GM19438 (cell line): ENCODE measurements at regions not wholly inside any gene's neighbourhood (a gene's known extent, or its start where the extent isn't known, plus 50 kb on each side); places are given as distances from the start of the nearest gene placed in this dataset.
"Not testable (repeated sequence)": the region's sequence is repeated elsewhere in the genome, so short reads cannot be mapped to it uniquely, and the experiment has no call there.

ENCODE experiments used
- ATAC-seq: cut with Tn5 transposase; IDR thresholded peaks from one replicate; pipeline ENCODE4 v1.9.1; 2021; ENCODE audit warnings: low read depth; ENCODE audit not compliant: unreplicated experiment

DNA sequence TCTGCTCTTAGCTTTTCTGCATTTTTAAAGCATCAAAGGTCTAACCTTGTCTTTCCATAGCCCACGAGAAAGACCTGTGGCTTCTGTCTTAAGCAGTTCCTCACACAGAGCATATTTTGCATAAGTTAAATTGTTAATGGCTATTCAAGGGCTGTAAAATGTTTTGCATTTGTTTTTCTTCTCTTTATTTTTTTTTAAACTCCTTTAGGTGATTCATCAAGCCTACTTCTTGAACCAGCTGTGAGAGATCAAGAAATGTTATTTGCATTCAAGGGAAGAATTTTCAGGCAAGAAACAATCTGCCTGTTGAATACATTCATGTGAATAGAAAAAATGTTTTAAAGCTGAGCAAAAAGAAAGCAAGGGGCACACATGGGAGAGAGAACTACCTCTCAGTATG lies 423.8 kb upstream of the FRG1 start:
- ATAC-seq, result no peak

- ATAC-seq, result no peak
Observed at GRCh38 chr4:189519186-189519585, 421.5 kb upstream of the FRG1 start.

- no peak for ATAC-seq
Observed at GRCh38 chr4:189525304-189525703, 415.4 kb upstream of the FRG1 start.

GRCh38 chr4:189530848-189531247 lies 409.8 kb upstream of the FRG1 start:
- no peak for ATAC-seq

DNA sequence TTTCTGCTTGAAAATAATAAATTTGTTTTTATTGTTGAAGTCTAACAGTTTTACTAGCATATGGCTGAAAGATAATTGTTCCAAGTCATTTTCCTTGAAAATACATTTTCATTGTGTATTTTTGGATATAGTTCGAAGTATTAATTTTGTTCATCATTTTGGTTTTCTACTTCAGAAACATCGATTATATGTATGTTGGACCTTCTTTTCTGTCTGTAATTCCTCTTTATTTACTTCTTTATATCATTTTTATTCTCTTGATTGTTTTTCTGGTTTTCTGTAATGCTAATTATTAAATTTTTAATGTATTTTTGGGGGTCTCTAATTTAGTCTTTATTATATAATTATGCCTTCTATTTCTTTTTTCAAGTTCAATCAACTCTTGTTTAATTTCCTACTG lies 407.1 kb upstream of the FRG1 start:
- no peak for ATAC-seq

GRCh38 chr4:189547559-189547958 lies 393.1 kb upstream of the FRG1 start:
- no peak for ATAC-seq

- ATAC-seq, result no peak
Observed at GRCh38 chr4:189548484-189549125, 392.1 kb upstream of the FRG1 start.

DNA sequence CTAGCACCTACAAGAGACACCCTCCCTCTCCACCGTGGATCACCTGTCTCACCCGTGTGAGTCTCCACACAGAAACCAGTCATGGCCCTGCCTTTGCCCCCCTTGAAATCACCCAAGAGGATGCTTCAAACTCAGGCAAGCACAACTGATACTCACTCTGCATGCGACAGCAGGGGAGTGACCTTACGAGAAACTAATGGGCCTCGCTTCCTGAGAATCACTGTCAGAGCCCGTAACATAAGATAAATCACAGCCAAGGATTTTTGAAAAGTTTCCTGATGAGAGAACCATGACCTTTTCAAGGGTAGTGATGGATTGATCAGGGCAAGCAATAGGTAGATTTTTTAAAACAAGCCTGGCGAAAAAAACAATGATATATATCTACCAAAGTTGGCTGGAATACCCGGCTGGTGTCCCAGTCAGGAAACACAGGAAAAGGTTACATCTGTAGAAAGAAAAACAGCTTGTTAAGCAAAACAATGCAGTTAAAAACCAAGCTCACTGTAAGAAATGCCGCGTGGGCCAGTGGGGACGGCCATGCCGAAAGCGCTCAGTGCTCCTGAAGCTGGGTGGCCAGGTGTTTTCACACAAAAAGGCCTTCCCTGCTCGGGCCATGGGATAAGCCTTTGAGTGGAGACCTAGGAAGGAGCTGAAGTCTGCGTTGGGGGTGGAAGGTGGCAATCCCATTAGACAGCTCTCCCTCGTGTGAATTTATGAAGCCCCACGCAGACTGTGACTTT lies 388.6 kb upstream of the FRG1 start:
- not testable (repeated sequence) for ATAC-seq

- not testable (repeated sequence) for ATAC-seq
Observed at GRCh38 chr4:189560605-189561004, 380.1 kb upstream of the FRG1 start.

DNA sequence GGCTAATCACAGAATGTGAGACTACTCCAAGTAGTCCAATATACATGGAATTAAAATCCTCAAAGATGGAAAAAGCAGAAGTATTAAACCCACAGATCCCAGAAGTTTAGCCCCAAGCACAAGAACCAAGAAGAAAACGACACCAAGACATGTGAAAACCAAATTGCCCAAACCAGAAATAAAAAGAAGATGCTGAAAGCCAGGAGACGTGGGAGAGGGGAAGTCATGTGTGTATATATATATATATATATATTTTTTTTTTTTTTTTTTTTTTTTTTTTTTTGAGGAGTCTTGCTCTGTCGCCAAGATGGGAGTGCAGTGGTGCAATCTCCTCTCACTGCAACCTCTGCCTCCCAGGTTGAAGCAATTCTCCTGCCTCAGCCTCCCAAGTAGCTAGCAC lies 376.9 kb upstream of the FRG1 start:
- not testable (repeated sequence) for ATAC-seq

- ATAC-seq, result not testable (repeated sequence)
Observed at GRCh38 chr4:189566271-189566670, 374.4 kb upstream of the FRG1 start.

GRCh38 chr4:189566900-189567299 lies 373.8 kb upstream of the FRG1 start:
- not testable (repeated sequence) for ATAC-seq

GRCh38 chr4:189579645-189580044 lies 361.0 kb upstream of the FRG1 start:
- not testable (repeated sequence) for ATAC-seq

- ATAC-seq, result not testable (repeated sequence)
Observed at GRCh38 chr4:189586908-189587632, 353.6 kb upstream of the FRG1 start.

- not testable (repeated sequence) for ATAC-seq
Observed at GRCh38 chr4:189589201-189589600, 351.5 kb upstream of the FRG1 start.

- no peak for ATAC-seq
Observed at GRCh38 chr4:189592890-189593289, 347.8 kb upstream of the FRG1 start.

- ATAC-seq, result no peak
Observed at GRCh38 chr4:189597341-189597740, 343.3 kb upstream of the FRG1 start.

DNA sequence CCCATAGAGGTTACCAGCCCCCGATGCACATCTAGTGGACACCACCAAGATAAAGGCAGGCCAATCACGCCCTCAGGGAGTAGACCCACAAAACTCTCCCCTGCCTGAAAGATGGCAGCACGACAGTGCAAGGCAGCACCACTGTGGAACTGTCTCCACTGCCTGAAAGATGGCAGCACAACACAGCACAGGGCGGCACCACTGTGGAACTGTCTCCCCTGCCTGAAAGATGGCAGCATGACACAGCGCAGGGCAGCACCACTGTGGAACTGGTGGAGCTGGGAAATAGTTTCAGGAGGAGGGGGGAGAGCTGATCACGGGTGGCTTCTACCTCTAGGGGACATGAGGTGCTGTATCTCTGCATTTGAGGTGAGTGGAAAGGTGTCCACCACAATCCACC lies 340.4 kb upstream of the FRG1 start:
- no peak for ATAC-seq

DNA sequence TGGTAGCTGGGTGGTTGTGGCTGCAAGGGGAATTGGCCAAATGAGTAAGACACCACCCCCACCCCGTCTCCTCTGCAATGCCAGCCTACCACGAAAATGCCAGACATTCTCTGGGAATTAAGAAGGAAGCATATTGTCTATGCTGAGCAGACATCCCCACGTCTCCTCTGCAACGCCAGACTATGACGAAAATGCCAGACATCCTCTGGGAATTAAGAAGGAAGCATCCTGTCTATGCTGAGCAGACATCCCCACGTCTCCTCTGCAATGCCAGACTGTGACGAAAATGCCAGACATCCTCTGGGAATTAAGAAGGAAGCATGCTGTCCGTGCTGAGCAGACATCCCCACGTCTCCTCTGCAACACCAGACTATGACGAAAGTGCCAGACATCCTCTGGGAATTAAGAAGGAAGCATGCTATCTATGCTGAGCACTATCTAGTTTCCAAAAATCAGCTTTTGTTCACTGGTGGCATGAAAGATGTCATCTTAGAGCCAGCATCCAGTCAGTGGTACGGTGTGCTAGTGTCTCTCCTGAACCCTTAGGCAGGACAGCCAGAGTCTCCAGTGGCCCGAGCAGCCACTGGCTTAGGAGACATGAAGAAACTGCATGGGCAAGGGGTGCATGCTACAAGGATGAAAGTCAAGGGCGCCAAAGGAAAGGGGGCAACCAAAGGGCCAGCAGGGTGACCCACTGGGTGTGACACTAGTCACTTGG lies 339.8 kb upstream of the FRG1 start:
- no peak for ATAC-seq

DNA sequence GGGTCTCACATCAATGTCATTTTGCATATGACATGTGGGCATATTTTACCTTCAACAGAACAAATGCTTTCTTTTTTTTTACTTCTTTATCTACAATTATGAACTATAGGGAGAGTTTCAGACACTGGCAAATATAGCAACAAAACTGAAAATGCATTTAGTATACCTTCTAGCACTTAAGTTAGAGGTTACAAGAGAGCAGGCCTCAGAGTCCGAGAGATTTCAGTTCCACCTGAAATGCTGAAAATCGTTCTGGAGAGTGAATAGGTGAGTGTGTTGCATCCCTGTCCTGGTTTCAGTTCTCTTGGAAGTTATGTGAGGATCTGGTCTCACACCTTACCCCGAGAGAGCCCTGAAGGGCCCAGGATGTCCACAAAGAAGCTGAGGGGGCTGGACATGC lies 337.8 kb upstream of the FRG1 start:
- ATAC-seq, result peak; percentile 53

DNA sequence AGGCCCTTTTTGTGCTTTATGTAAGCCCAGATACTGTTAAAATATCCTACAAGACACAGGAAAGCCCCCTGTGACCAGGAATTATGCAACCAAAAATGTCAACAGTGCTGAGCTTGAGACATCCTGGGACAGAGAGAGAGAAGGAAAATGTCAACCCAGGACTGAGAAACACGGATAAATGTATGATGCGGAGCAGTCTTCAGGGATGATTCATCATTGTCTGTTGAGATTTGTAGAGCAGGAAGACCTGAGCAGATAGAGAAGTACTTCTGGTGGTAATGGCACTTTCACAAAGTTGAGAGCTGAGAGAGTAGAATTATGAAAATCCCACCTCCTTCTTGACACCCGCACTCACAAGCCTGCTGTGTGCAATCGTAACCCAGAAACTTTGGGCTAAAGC lies 330.1 kb upstream of the FRG1 start:
- not testable (repeated sequence) for ATAC-seq
